ENCODE measurements at regions not wholly inside any gene's neighbourhood (a gene's known extent, or its start where the extent isn't known, plus 50 kb on each side); places are given as distances from the start of the nearest gene placed in this dataset.
"Not testable (repeated sequence)": the region's sequence is repeated elsewhere in the genome, so short reads cannot be mapped to it uniquely, and the experiment has no call there.

GRCh38 chr15:31643955-31644354 is 317.3 kb downstream of the KLF13 start:
- H2AK5ac ChIP-seq (ENCODE audit: low read length); H4K5ac ChIP-seq (ENCODE audit: low read length); H3K27me3 ChIP-seq (ENCODE audit: insufficient read depth, low read length, poor library complexity); H3K36me3 ChIP-seq (ENCODE audit: control insufficient read depth, insufficient read depth, low read length); H2BK15ac ChIP-seq (replicated peaks; ENCODE audit: low read depth); H2BK120ac ChIP-seq (ENCODE audit: low read depth, low read length); H3K23ac ChIP-seq (ENCODE audit: low read length); H3K4me1 ChIP-seq (ENCODE audit: control insufficient read depth, low read depth, low read length); H3K27ac ChIP-seq (ENCODE audit: low read depth, low read length); H3K79me1 ChIP-seq (ENCODE audit: low read length); H3K56ac ChIP-seq (ENCODE audit: low read length); H2BK5ac ChIP-seq (ENCODE audit: low read length); DNase-seq; H3K9ac ChIP-seq (ENCODE audit: low read length); H3K4me2 ChIP-seq (ENCODE audit: low read length); H3K79me2 ChIP-seq (ENCODE audit: control insufficient read depth, insufficient read depth, low read length); H3K18ac ChIP-seq (ENCODE audit: low read length); H3K4me3 ChIP-seq (ENCODE audit: low read length); H4K8ac ChIP-seq (ENCODE audit: low read depth, low read length); H3K4ac ChIP-seq (ENCODE audit: low read depth, low read length): not testable (repeated sequence)
- WGBS (ENCODE audit: extremely low coverage, insufficient coverage, low lambda C conversion rate), result no CpG with 5 or more reads among the region's 5 CpGs

GRCh38 chr15:31644761-31645160 is 318.1 kb downstream of the KLF13 start:
- H3K9ac ChIP-seq (ENCODE audit: low read length); H3K23ac ChIP-seq (ENCODE audit: low read length); H3K56ac ChIP-seq (ENCODE audit: low read length); H3K4ac ChIP-seq (ENCODE audit: low read depth, low read length); H3K27ac ChIP-seq (ENCODE audit: low read depth, low read length); H3K79me1 ChIP-seq (ENCODE audit: low read length); H2BK15ac ChIP-seq (replicated peaks; ENCODE audit: low read depth); H2BK120ac ChIP-seq (ENCODE audit: low read depth, low read length); H3K18ac ChIP-seq (ENCODE audit: low read length); H2AK5ac ChIP-seq (ENCODE audit: low read length); H3K27me3 ChIP-seq (ENCODE audit: insufficient read depth, low read length, poor library complexity); H4K5ac ChIP-seq (ENCODE audit: low read length); H3K36me3 ChIP-seq (ENCODE audit: control insufficient read depth, insufficient read depth, low read length); H4K8ac ChIP-seq (ENCODE audit: low read depth, low read length); DNase-seq; H3K4me2 ChIP-seq (ENCODE audit: low read length); H3K4me1 ChIP-seq (ENCODE audit: control insufficient read depth, low read depth, low read length); H2BK5ac ChIP-seq (ENCODE audit: low read length); H3K79me2 ChIP-seq (ENCODE audit: control insufficient read depth, insufficient read depth, low read length); H3K4me3 ChIP-seq (ENCODE audit: low read length): not testable (repeated sequence)
- no CpG with 5 or more reads among the region's 3 CpGs for WGBS (ENCODE audit: extremely low coverage, insufficient coverage, low lambda C conversion rate)

GRCh38 chr15:31647337-31647826 is 320.7 kb downstream of the KLF13 start:
- not testable (repeated sequence) for DNase-seq; H3K4me3 ChIP-seq (ENCODE audit: low read length); H4K5ac ChIP-seq (ENCODE audit: low read length); H3K56ac ChIP-seq (ENCODE audit: low read length); H3K23ac ChIP-seq (ENCODE audit: low read length); H2BK120ac ChIP-seq (ENCODE audit: low read depth, low read length); H4K8ac ChIP-seq (ENCODE audit: low read depth, low read length); H3K79me1 ChIP-seq (ENCODE audit: low read length); H3K4ac ChIP-seq (ENCODE audit: low read depth, low read length); H3K4me2 ChIP-seq (ENCODE audit: low read length); H3K18ac ChIP-seq (ENCODE audit: low read length); H2AK5ac ChIP-seq (ENCODE audit: low read length); H3K27ac ChIP-seq (ENCODE audit: low read depth, low read length); H3K79me2 ChIP-seq (ENCODE audit: control insufficient read depth, insufficient read depth, low read length); H3K9ac ChIP-seq (ENCODE audit: low read length); H3K27me3 ChIP-seq (ENCODE audit: insufficient read depth, low read length, poor library complexity); H3K36me3 ChIP-seq (ENCODE audit: control insufficient read depth, insufficient read depth, low read length); H3K4me1 ChIP-seq (ENCODE audit: control insufficient read depth, low read depth, low read length); H2BK5ac ChIP-seq (ENCODE audit: low read length); H2BK15ac ChIP-seq (replicated peaks; ENCODE audit: low read depth)
- no CpG with 5 or more reads among the region's 5 CpGs for WGBS (ENCODE audit: extremely low coverage, insufficient coverage, low lambda C conversion rate)

GRCh38 chr15:31649634-31650033 is 323.0 kb downstream of the KLF13 start:
- not testable (repeated sequence) for H3K27me3 ChIP-seq (ENCODE audit: insufficient read depth, low read length, poor library complexity)
- WGBS (ENCODE audit: extremely low coverage, insufficient coverage, low lambda C conversion rate), result no CpG with 5 or more reads among the region's 7 CpGs

GRCh38 chr15:31650055-31650701 is 323.5 kb downstream of the KLF13 start:
- H2BK15ac ChIP-seq (replicated peaks; ENCODE audit: low read depth); H3K9ac ChIP-seq (ENCODE audit: low read length); H3K27ac ChIP-seq (ENCODE audit: low read depth, low read length); H3K79me2 ChIP-seq (ENCODE audit: control insufficient read depth, insufficient read depth, low read length); H3K4me3 ChIP-seq (ENCODE audit: low read length); H4K5ac ChIP-seq (ENCODE audit: low read length); H2AK5ac ChIP-seq (ENCODE audit: low read length); H3K27me3 ChIP-seq (ENCODE audit: insufficient read depth, low read length, poor library complexity); H3K36me3 ChIP-seq (ENCODE audit: control insufficient read depth, insufficient read depth, low read length); H3K56ac ChIP-seq (ENCODE audit: low read length); H3K79me1 ChIP-seq (ENCODE audit: low read length); H2BK120ac ChIP-seq (ENCODE audit: low read depth, low read length); H2BK5ac ChIP-seq (ENCODE audit: low read length); H3K4me1 ChIP-seq (ENCODE audit: control insufficient read depth, low read depth, low read length); H3K4ac ChIP-seq (ENCODE audit: low read depth, low read length); H3K23ac ChIP-seq (ENCODE audit: low read length); H3K4me2 ChIP-seq (ENCODE audit: low read length); DNase-seq; H3K18ac ChIP-seq (ENCODE audit: low read length); H4K8ac ChIP-seq (ENCODE audit: low read depth, low read length): not testable (repeated sequence)
- no CpG with 5 or more reads among the region's 6 CpGs for WGBS (ENCODE audit: extremely low coverage, insufficient coverage, low lambda C conversion rate)

More at GRCh38 chr15:31649634-31650033, 323.0 kb downstream of the KLF13 start:
- not testable (repeated sequence) for H3K56ac ChIP-seq (ENCODE audit: low read length); H3K4me2 ChIP-seq (ENCODE audit: low read length); H3K4ac ChIP-seq (ENCODE audit: low read depth, low read length); H2BK5ac ChIP-seq (ENCODE audit: low read length); H4K5ac ChIP-seq (ENCODE audit: low read length); H2BK15ac ChIP-seq (replicated peaks; ENCODE audit: low read depth); H3K27ac ChIP-seq (ENCODE audit: low read depth, low read length); H2AK5ac ChIP-seq (ENCODE audit: low read length); H2BK120ac ChIP-seq (ENCODE audit: low read depth, low read length); DNase-seq; H4K8ac ChIP-seq (ENCODE audit: low read depth, low read length); H3K79me1 ChIP-seq (ENCODE audit: low read length); H3K4me1 ChIP-seq (ENCODE audit: control insufficient read depth, low read depth, low read length); H3K9ac ChIP-seq (ENCODE audit: low read length); H3K4me3 ChIP-seq (ENCODE audit: low read length); H3K23ac ChIP-seq (ENCODE audit: low read length); H3K18ac ChIP-seq (ENCODE audit: low read length); H3K36me3 ChIP-seq (ENCODE audit: control insufficient read depth, insufficient read depth, low read length); H3K79me2 ChIP-seq (ENCODE audit: control insufficient read depth, insufficient read depth, low read length)

GRCh38 chr15:31656915-31657314 is 330.3 kb downstream of the KLF13 start:
- not testable (repeated sequence) for H3K79me1 ChIP-seq (ENCODE audit: low read length); H3K18ac ChIP-seq (ENCODE audit: low read length); H4K5ac ChIP-seq (ENCODE audit: low read length); H3K4ac ChIP-seq (ENCODE audit: low read depth, low read length); H2BK15ac ChIP-seq (replicated peaks; ENCODE audit: low read depth); H3K4me1 ChIP-seq (ENCODE audit: control insufficient read depth, low read depth, low read length); H3K56ac ChIP-seq (ENCODE audit: low read length); H3K27me3 ChIP-seq (ENCODE audit: insufficient read depth, low read length, poor library complexity); H4K8ac ChIP-seq (ENCODE audit: low read depth, low read length); H2BK120ac ChIP-seq (ENCODE audit: low read depth, low read length); H3K79me2 ChIP-seq (ENCODE audit: control insufficient read depth, insufficient read depth, low read length); H3K36me3 ChIP-seq (ENCODE audit: control insufficient read depth, insufficient read depth, low read length); H3K27ac ChIP-seq (ENCODE audit: low read depth, low read length); H2AK5ac ChIP-seq (ENCODE audit: low read length); H3K4me2 ChIP-seq (ENCODE audit: low read length); H2BK5ac ChIP-seq (ENCODE audit: low read length); H3K4me3 ChIP-seq (ENCODE audit: low read length); H3K23ac ChIP-seq (ENCODE audit: low read length); H3K9ac ChIP-seq (ENCODE audit: low read length)
- WGBS (ENCODE audit: extremely low coverage, insufficient coverage, low lambda C conversion rate), result no CpG with 5 or more reads among the region's 8 CpGs
- peak; percentile 23 for DNase-seq
